LNCaP clone FGC (cell line): ENCODE measurements at regions not wholly inside any gene's neighbourhood (a gene's known extent, or its start where the extent isn't known, plus 50 kb on each side); places are given as distances from the start of the nearest gene placed in this dataset.

Experiments
- DNase-seq: peaks from one replicate; pipeline ENCODE4 v3.0.0-alpha.2; 2011; ENCODE audit warnings: low read depth
- H3K4me3 ChIP-seq: 2 replicates; pipeline ENCODE4 v1.5.1; 2011; ENCODE audit warnings: mild to moderate bottlenecking, low read depth, low read length, control low read depth
- CTCF ChIP-seq: IDR thresholded peaks from 2 replicates; pipeline ENCODE4 v1.5.1; 2012; ENCODE audit warnings: mild to moderate bottlenecking; ENCODE audit not compliant: control insufficient read depth, insufficient read depth; ENCODE audit errors: extremely low read depth

- TF ChIP-seq CTCF = no peak
- H3K4me3 ChIP-seq = no peak overlapping the region
- no peak for DNase-seq
These were observed 503.1 kb upstream of the PKDCC start for GRCh38 chr2:41544709-41545108.

- TF ChIP-seq CTCF = no peak
These were observed 501.8 kb upstream of the PKDCC start for GRCh38 chr2:41546031-41546430.

GRCh38 chr2:41568648-41569047 is 479.2 kb upstream of the PKDCC start:
- no peak for TF ChIP-seq CTCF
- no peak overlapping the region for H3K4me3 ChIP-seq
- no peak for DNase-seq

More at GRCh38 chr2:41546031-41546430, 501.8 kb upstream of the PKDCC start:
- no peak overlapping the region for H3K4me3 ChIP-seq
- DNase-seq = no peak

GRCh38 chr2:41572154-41572553 is 475.7 kb upstream of the PKDCC start:
- no peak overlapping the region for H3K4me3 ChIP-seq
- TF ChIP-seq CTCF = no peak
- DNase-seq = no peak

GRCh38 chr2:41576423-41576822 is 471.4 kb upstream of the PKDCC start:
- no peak overlapping the region for H3K4me3 ChIP-seq
- TF ChIP-seq CTCF = no peak
- DNase-seq = no peak

- TF ChIP-seq CTCF = no peak
- no peak for DNase-seq
- H3K4me3 ChIP-seq = no peak overlapping the region
These were observed 468.0 kb upstream of the PKDCC start for GRCh38 chr2:41579806-41580205.

GRCh38 chr2:41580806-41581205 is 467.0 kb upstream of the PKDCC start:
- H3K4me3 ChIP-seq = no peak overlapping the region
- TF ChIP-seq CTCF = no peak
- DNase-seq = no peak
